ENCODE measurements at regions not wholly inside any gene's neighbourhood (a gene's known extent, or its start where the extent isn't known, plus 50 kb on each side); places are given as distances from the start of the nearest gene placed in this dataset.
"Not testable (repeated sequence)": the region's sequence is repeated elsewhere in the genome, so short reads cannot be mapped to it uniquely, and the experiment has no call there.

- no peak overlapping the region for H3K27ac ChIP-seq
- H3K27me3 ChIP-seq: no peaks in the 10 kb centered on the region
- no peak for FAIRE-seq
Observed at GRCh38 chr6:134541001-134541400, 223.1 kb upstream of the SGK1 start.

GRCh38 chr6:134539865-134540323, 222.0 kb upstream of the SGK1 start:
- no peaks in the 10 kb centered on the region for H3K4me1 ChIP-seq
- intact Hi-C loops (cut with DNase I): no loop called here
- peak in 1 of 4 donors; percentile 41 for ATAC-seq

More at GRCh38 chr6:134541001-134541400, 223.1 kb upstream of the SGK1 start:
- no peak for TF ChIP-seq CTCF (IDR thresholded peaks at IDR 0.05)
- H3K36me3 ChIP-seq: no peaks in the 10 kb centered on the region
- ATAC-seq: no peak
- WGBS, 2 donors: 93 to 94% methylated on average over 4 of the region's 4 CpGs
- H3K4me3 ChIP-seq: no peak overlapping the region
- no peak for DNase-seq
- intact Hi-C loops (cut with DNase I): no loop called here
- H3K4me1 ChIP-seq: no peaks in the 10 kb centered on the region
- no peaks in the 10 kb centered on the region for H3K9me3 ChIP-seq

GRCh38 chr6:134537765-134538164, 219.9 kb upstream of the SGK1 start:
- H3K4me3 ChIP-seq; H3K27me3 ChIP-seq; H3K27ac ChIP-seq; DNase-seq; ATAC-seq; H3K36me3 ChIP-seq; FAIRE-seq; intact Hi-C loops (cut with DNase I); H3K9me3 ChIP-seq: not testable (repeated sequence)
- H3K4me1 ChIP-seq: peaks cover 5 to 10% (median 6%) of the 10 kb centered on the region in 3 donors
- 96 to 98% methylated on average over 10 of the region's 10 CpGs for WGBS, 2 donors

More at GRCh38 chr6:134539865-134540323, 222.0 kb upstream of the SGK1 start:
- Histone ChIP-seq H3K27ac (no peak overlapping the region), H3K9me3 (no peaks in the 10 kb centered on the region), H3K36me3 (no peaks in the 10 kb centered on the region), H3K27me3 (no peaks in the 10 kb centered on the region), H3K4me3 (no peak overlapping the region)
- 80 to 81% methylated on average over 7 of the region's 7 CpGs for WGBS, 2 donors
- no peak for FAIRE-seq
- no peak for TF ChIP-seq CTCF (IDR thresholded peaks at IDR 0.05)
- no peak for DNase-seq

- Histone ChIP-seq H3K4me3 (no peak overlapping the region), H3K27me3 (no peaks in the 10 kb centered on the region), H3K4me1 (peaks cover 6 to 16% (median 10%) of the 10 kb centered on the region in 3 donors), H3K27ac (no peak overlapping the region), H3K36me3 (no peaks in the 10 kb centered on the region), H3K9me3 (no peaks in the 10 kb centered on the region)
- intact Hi-C loops (cut with DNase I): no loop called here
- FAIRE-seq (no peak), ATAC-seq (no peak), DNase-seq (no peak)
- WGBS, 2 donors: 94 to 98% methylated on average over 2 of the region's 2 CpGs
- TF ChIP-seq CTCF (IDR thresholded peaks at IDR 0.05): no peak
Observed at GRCh38 chr6:134537146-134537555, 219.2 kb upstream of the SGK1 start.

GRCh38 chr6:134535831-134536230, 217.9 kb upstream of the SGK1 start:
- no peak for TF ChIP-seq CTCF (IDR thresholded peaks at IDR 0.05)
- Histone ChIP-seq H3K27me3 (no peaks in the 10 kb centered on the region), H3K4me1 (peaks cover 6 to 23% (median 13%) of the 10 kb centered on the region in 3 donors), H3K9me3 (no peaks in the 10 kb centered on the region), H3K4me3 (no peak overlapping the region), H3K27ac (no peak overlapping the region), H3K36me3 (no peaks in the 10 kb centered on the region)
- ATAC-seq (no peak), DNase-seq (no peak), FAIRE-seq (no peak)
- intact Hi-C loops (cut with DNase I): no loop called here
- WGBS, 2 donors: 77 to 81% methylated on average over 2 of the region's 2 CpGs
